Vagina (tissue), 2 donors: ENCODE measurements at regions not wholly inside any gene's neighbourhood (a gene's known extent, or its start where the extent isn't known, plus 50 kb on each side); places are given as distances from the start of the nearest gene placed in this dataset.

Experiments used
- POLR2AphosphoS5 ChIP-seq, 2 donors: sonication (generic); formaldehyde crosslinking; IDR thresholded peaks; one replicate each; pipeline ENCODE4 v1.9.0; 2017; ENCODE audit warnings: antibody characterized with exemption in 2 of 2, mild to moderate bottlenecking in 2 of 2, low read depth in 1 of 2; ENCODE audit not compliant: insufficient read depth in 1 of 2
- TF ChIP-seq, protein P1 (sequence below), 3 experiments: fragments of 450-650 bp in 2 of 3; fragments of 200-600 bp in 1 of 3; sonication (generic) in 1 of 3; IDR thresholded peaks; one replicate each; pipeline ENCODE4 v1.5.1; 2017 to 2019; ENCODE audit warnings: antibody characterized with exemption in 3 of 3, mild to moderate bottlenecking in 2 of 3, moderate library complexity in 2 of 3

DNA sequence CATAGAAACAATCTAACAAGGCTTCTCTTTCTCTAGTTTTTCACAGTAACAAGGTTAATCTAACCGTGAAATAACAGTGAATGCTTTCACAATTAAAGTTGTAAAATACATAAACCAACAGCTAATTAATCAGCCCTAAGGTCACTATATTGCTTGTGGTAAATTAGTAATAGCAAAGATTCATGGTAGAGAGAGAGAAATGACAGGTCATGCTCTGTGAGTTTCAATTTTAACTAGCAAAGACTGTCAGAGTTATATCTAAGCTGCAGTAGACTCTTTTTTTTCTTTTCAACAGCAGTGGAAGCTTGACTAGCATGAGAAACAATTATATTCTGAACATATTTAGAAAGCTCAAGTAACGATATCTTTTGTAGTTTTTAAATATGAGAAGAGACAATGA, 1068.0 kb downstream of the MAT2B start:
- TF ChIP-seq, protein P1, sequence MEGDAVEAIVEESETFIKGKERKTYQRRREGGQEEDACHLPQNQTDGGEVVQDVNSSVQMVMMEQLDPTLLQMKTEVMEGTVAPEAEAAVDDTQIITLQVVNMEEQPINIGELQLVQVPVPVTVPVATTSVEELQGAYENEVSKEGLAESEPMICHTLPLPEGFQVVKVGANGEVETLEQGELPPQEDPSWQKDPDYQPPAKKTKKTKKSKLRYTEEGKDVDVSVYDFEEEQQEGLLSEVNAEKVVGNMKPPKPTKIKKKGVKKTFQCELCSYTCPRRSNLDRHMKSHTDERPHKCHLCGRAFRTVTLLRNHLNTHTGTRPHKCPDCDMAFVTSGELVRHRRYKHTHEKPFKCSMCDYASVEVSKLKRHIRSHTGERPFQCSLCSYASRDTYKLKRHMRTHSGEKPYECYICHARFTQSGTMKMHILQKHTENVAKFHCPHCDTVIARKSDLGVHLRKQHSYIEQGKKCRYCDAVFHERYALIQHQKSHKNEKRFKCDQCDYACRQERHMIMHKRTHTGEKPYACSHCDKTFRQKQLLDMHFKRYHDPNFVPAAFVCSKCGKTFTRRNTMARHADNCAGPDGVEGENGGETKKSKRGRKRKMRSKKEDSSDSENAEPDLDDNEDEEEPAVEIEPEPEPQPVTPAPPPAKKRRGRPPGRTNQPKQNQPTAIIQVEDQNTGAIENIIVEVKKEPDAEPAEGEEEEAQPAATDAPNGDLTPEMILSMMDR (IDR thresholded peaks at IDR 0.05) = no peak
- TF ChIP-seq POLR2AphosphoS5 (IDR thresholded peaks at IDR 0.05; ENCODE audit: insufficient read depth in 1 of 2, low read depth in 1 of 2) = no peak
